ENCODE measurements at regions not wholly inside any gene's neighbourhood (a gene's known extent, or its start where the extent isn't known, plus 50 kb on each side); places are given as distances from the start of the nearest gene placed in this dataset.

DNA sequence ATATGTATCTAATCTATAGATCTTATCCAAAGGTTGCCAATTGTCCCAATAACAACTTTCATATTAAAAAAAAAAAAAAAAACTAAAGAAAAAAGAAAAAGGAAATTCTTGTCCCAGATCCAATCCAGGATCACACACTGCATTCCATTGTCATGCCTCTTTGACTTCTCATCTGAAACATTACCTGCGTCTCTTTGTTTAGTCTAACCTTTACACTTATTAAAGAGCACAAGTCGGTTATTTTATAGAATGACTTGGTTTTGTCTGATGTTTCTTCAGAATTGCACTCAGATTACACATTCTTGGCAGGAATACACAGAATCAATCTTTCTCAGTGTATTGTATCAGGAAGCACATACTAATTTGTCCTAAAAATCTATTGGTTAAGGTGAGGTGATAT lies 392.5 kb upstream of the KLHL29 start:
- TF ChIP-seq, protein P1, sequence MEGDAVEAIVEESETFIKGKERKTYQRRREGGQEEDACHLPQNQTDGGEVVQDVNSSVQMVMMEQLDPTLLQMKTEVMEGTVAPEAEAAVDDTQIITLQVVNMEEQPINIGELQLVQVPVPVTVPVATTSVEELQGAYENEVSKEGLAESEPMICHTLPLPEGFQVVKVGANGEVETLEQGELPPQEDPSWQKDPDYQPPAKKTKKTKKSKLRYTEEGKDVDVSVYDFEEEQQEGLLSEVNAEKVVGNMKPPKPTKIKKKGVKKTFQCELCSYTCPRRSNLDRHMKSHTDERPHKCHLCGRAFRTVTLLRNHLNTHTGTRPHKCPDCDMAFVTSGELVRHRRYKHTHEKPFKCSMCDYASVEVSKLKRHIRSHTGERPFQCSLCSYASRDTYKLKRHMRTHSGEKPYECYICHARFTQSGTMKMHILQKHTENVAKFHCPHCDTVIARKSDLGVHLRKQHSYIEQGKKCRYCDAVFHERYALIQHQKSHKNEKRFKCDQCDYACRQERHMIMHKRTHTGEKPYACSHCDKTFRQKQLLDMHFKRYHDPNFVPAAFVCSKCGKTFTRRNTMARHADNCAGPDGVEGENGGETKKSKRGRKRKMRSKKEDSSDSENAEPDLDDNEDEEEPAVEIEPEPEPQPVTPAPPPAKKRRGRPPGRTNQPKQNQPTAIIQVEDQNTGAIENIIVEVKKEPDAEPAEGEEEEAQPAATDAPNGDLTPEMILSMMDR (IDR thresholded peaks at IDR 0.05) = no peak
- no peak for TF ChIP-seq EZH2phosphoT487 (IDR thresholded peaks at IDR 0.05)
